ENCODE measurements at regions not wholly inside any gene's neighbourhood (a gene's known extent, or its start where the extent isn't known, plus 50 kb on each side); places are given as distances from the start of the nearest gene placed in this dataset.
"Not testable (repeated sequence)": the region's sequence is repeated elsewhere in the genome, so short reads cannot be mapped to it uniquely, and the experiment has no call there.

DNA sequence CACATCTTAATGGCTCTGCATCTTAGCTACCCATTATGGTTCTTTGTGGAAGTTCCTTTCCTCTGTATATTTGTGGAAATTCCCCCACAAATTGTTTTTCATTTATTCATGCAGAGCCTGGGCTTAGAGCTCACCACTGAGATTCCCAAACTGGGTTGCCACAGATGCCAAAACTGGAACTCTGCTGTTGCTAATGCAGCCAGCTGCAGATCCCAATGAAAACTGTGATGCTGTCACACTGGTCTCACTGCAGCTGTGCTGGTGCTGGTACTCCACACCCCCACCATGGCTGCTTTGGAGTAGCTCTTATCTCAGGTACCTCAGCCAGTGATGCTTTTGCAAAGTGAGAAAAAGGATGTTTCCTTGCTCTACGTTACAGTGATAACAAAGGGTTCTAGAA, 87.7 kb downstream of the DCK start:
- H3K36me3 Mint-ChIP-seq (ENCODE audit: low read depth), result no peaks in the 10 kb centered on the region
- no peak overlapping the region for H3K4me3 Mint-ChIP-seq
- no peaks in the 10 kb centered on the region for H3K27me3 Mint-ChIP-seq
- H3K9me3 Mint-ChIP-seq, result no peaks in the 10 kb centered on the region
- no peak overlapping the region for H3K27ac Mint-ChIP-seq
- intact Hi-C loops (cut with micrococcal nuclease), result no loop called here
- H3K4me1 Mint-ChIP-seq (ENCODE audit: low read depth), result no peaks in the 10 kb centered on the region

DNA sequence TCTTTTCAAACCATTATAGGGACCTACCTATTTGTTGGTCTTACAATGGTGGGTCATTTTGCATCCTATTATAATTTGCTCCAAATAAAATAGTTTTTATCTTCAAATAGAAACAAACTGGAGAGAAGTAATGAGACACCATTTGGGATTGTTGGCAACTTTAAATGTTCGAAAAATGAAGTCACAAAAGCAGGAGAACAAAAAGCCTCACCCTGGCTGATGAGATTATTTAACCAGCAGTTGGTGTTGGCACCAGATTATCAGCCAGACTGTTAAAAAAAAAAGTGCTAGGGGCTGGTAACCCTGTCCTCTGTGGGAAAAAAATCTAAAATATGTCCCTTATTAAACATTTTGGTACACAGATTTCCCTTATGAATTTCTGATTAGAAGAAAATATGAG, 100.3 kb downstream of the DCK start:
- Mint-ChIP-seq H3K9me3 (peaks cover 13% of the 10 kb centered on the region), H3K27ac (no peak overlapping the region), H3K36me3 (ENCODE audit: low read depth) (no peaks in the 10 kb centered on the region), H3K4me1 (ENCODE audit: low read depth) (peaks cover 6% of the 10 kb centered on the region), H3K4me3 (no peak overlapping the region), H3K27me3 (no peaks in the 10 kb centered on the region)
- intact Hi-C loops (cut with micrococcal nuclease), result no loop called here

DNA sequence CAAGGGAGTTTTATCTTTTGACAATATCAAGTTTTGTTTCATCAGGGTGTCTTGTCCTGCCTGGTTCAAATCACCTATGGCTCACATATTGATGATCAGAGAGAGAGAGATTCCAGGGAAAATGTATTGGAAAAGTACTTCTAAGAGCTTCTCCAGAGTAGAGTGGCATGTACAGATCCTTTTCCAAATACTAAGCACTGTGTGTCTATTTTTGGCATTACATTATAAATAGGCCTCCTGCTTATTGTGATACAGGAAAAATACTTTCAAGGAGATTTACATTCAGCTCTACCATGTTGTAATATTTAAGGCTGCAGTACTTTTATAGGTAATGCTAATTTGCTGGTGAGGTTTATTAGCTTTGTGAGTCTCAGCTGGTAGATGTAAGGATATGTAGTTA, 100.8 kb downstream of the DCK start:
- H3K9me3 Mint-ChIP-seq, result peaks cover 16% of the 10 kb centered on the region
- intact Hi-C loops (cut with micrococcal nuclease), result no loop called here
- peaks cover 6% of the 10 kb centered on the region for H3K4me1 Mint-ChIP-seq (ENCODE audit: low read depth)
- no peaks in the 10 kb centered on the region for H3K36me3 Mint-ChIP-seq (ENCODE audit: low read depth)
- no peaks in the 10 kb centered on the region for H3K27me3 Mint-ChIP-seq
- H3K27ac Mint-ChIP-seq, result no peak overlapping the region
- no peak overlapping the region for H3K4me3 Mint-ChIP-seq

DNA sequence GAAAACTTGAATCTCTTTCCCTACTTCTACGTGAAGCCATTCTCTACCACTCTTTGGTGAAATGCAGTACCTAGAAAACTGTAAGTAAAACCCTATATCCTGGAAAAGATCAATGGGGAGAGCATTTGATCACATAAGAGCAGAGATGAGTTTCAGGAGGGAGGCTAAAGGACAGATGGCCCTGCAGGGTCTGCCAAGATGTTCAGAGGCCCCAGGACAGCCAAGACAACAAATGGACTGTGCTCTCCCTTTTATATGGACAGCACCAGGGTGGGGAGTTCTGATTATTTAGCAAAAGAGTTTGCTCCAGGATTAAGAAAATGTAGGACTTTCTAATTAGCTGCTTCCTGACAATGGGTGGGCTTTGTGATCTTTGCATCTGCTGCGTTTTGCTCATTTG, 101.7 kb downstream of the DCK start:
- Mint-ChIP-seq H3K4me3 (no peak overlapping the region), H3K36me3 (ENCODE audit: low read depth) (no peaks in the 10 kb centered on the region), H3K27me3 (no peaks in the 10 kb centered on the region), H3K9me3 (peaks cover 19% of the 10 kb centered on the region), H3K27ac (no peak overlapping the region), H3K4me1 (ENCODE audit: low read depth) (peaks cover 6% of the 10 kb centered on the region)
- intact Hi-C loops (cut with micrococcal nuclease), result no loop called here

DNA sequence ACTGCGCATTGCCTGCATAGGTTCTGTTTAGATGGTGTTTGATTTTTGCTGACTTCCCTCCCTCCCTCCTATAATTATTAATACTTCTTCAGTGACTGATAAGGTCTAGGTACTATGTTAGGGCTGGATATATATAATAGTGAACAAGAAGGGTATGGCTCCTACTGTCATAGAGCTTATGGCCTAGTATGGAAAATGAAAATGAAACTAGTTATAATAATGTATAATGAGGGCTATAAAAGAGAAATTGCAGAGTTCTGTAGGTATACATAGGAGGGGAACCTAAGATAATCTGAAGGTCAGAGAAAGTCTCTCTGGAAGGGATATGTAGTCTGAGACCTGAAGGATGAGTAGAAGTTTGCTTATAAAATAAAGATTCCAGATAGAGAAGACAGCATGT, 102.1 kb downstream of the DCK start:
- no peak overlapping the region for H3K4me3 Mint-ChIP-seq
- H3K4me1 Mint-ChIP-seq (ENCODE audit: low read depth), result peaks cover 6% of the 10 kb centered on the region
- H3K36me3 Mint-ChIP-seq (ENCODE audit: low read depth), result no peaks in the 10 kb centered on the region
- peaks cover 15% of the 10 kb centered on the region for H3K9me3 Mint-ChIP-seq
- H3K27me3 Mint-ChIP-seq, result no peaks in the 10 kb centered on the region
- no peak overlapping the region for H3K27ac Mint-ChIP-seq
- intact Hi-C loops (cut with micrococcal nuclease), result no loop called here

DNA sequence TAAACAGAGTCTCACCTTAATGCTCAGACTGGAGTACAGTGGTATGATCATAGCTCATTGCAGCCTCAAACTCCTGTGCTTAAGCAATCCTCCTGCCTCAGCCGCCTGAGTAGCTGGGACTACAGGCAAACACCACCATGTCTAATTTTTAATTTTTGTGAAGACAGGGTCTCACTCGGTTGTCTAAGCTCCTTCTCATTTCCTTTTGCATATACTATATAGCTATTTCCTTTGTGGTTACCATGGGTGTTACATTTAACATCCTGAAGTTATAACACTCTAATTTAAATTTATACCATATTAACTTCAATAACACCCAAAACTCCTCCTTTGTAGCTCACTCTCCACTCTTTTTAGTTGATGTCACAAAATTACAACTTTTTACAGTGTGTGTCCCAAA, 114.3 kb downstream of the DCK start:
- Mint-ChIP-seq H3K4me1 (ENCODE audit: low read depth) (no peaks in the 10 kb centered on the region), H3K27ac (no peak overlapping the region), H3K36me3 (ENCODE audit: low read depth) (no peaks in the 10 kb centered on the region), H3K4me3 (no peak overlapping the region), H3K27me3 (no peaks in the 10 kb centered on the region), H3K9me3 (no peaks in the 10 kb centered on the region)
- intact Hi-C loops (cut with micrococcal nuclease), result no loop called here

DNA sequence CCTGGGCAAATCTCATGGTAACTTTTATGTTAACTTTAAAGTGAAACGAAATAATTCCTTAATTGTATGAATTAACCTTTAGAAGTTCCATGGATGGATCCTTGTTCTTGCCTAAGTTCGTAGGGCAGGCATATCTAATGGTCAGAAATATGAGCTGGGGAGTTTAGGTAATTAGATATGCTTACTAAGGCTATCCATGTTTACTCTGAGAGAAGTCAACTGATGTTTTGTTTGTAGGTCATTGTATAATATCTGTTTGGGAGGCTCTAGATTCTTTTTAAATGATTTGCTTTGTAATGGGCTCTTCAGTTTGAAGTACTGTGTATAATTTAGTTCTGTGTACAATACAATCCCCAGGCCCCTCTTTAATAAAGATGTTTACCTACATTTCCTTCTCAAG, 117.0 kb downstream of the DCK start:
- no peaks in the 10 kb centered on the region for H3K9me3 Mint-ChIP-seq
- no peaks in the 10 kb centered on the region for H3K36me3 Mint-ChIP-seq (ENCODE audit: low read depth)
- no peaks in the 10 kb centered on the region for H3K4me1 Mint-ChIP-seq (ENCODE audit: low read depth)
- H3K27ac Mint-ChIP-seq, result no peak overlapping the region
- H3K4me3 Mint-ChIP-seq, result no peak overlapping the region
- intact Hi-C loops (cut with micrococcal nuclease), result no loop called here
- no peaks in the 10 kb centered on the region for H3K27me3 Mint-ChIP-seq

- H3K4me1 Mint-ChIP-seq (ENCODE audit: low read depth); H3K27me3 Mint-ChIP-seq; H3K36me3 Mint-ChIP-seq (ENCODE audit: low read depth); H3K4me3 Mint-ChIP-seq; H3K27ac Mint-ChIP-seq; intact Hi-C loops (cut with micrococcal nuclease); H3K9me3 Mint-ChIP-seq: not testable (repeated sequence)
These were observed 117.7 kb downstream of the DCK start for GRCh38 chr4:71111133-71111532.

DNA sequence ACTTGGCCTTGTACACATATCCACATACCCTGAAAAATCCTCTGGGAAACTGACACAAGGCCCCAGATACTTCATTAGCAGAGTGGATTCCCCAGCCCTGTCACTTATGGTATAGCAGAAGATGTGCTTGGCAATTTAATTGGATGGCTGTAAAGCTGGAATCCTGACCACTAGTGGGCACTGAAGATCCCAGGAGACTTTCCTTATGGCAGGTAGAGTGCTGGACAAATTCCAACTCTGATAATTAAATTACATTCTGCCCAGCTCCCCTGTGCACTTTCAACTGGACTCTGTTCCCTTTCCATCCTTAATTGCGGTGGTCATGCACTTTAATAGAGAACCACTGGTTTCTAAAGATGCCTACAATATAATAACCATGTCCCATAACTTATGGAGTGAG, 119.8 kb downstream of the DCK start:
- Mint-ChIP-seq H3K27me3 (no peaks in the 10 kb centered on the region), H3K4me3 (no peak overlapping the region), H3K4me1 (ENCODE audit: low read depth) (no peaks in the 10 kb centered on the region), H3K36me3 (ENCODE audit: low read depth) (no peaks in the 10 kb centered on the region), H3K27ac (no peak overlapping the region), H3K9me3 (no peaks in the 10 kb centered on the region)
- intact Hi-C loops (cut with micrococcal nuclease), result no loop called here

- Mint-ChIP-seq H3K27ac (no peak overlapping the region), H3K9me3 (no peaks in the 10 kb centered on the region), H3K27me3 (no peaks in the 10 kb centered on the region), H3K4me1 (ENCODE audit: low read depth) (no peaks in the 10 kb centered on the region), H3K36me3 (ENCODE audit: low read depth) (no peaks in the 10 kb centered on the region), H3K4me3 (no peak overlapping the region)
- intact Hi-C loops (cut with micrococcal nuclease), result no loop called here
These were observed 127.5 kb downstream of the DCK start for GRCh38 chr4:71120831-71121524.

- H3K36me3 Mint-ChIP-seq (ENCODE audit: low read depth), result no peaks in the 10 kb centered on the region
- no peaks in the 10 kb centered on the region for H3K27me3 Mint-ChIP-seq
- intact Hi-C loops (cut with micrococcal nuclease), result no loop called here
- no peak overlapping the region for H3K27ac Mint-ChIP-seq
- no peak overlapping the region for H3K4me3 Mint-ChIP-seq
- no peaks in the 10 kb centered on the region for H3K9me3 Mint-ChIP-seq
- H3K4me1 Mint-ChIP-seq (ENCODE audit: low read depth), result no peaks in the 10 kb centered on the region
These were observed 130.5 kb downstream of the DCK start for GRCh38 chr4:71123951-71124350.

DNA sequence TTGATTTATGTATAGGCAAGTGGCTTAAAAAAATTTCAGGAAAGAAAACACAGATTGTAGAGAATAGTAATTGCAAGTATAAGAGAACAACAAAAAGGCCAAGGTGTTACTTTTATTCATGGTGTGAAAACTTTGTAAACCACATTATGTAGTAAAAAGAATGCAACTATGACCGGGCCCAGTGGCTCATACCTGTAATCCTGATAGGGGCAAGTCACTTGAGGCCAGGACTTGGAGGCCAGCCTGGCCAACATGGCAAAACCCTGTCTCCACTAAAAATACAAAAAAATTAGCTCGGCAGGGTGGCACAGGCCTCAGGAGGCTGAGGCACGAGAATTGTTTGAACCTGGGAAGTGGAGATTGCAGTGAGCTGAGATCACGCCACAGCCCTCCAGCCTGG, 131.7 kb downstream of the DCK start:
- H3K27me3 Mint-ChIP-seq, result no peaks in the 10 kb centered on the region

DNA sequence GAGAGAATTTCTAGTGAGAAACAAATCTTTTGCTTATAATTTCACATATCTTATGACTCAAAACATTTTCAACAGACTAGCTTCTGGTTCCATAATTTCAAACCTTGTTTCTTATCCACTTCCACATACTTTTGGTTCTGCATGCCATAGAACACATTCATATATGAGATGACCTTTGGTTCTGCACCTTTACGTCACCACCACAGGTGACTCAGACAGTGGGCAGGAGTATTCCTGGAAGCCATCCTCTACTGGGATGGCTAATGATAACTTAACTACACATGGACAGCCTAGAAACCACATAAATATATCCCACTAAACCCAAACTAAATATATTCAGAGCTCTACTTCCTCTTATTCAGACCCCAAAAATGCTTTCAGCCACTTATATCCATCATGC, 133.3 kb downstream of the DCK start:
- Mint-ChIP-seq H3K27me3 (no peaks in the 10 kb centered on the region), H3K36me3 (ENCODE audit: low read depth) (no peaks in the 10 kb centered on the region), H3K4me1 (ENCODE audit: low read depth) (no peaks in the 10 kb centered on the region), H3K9me3 (no peaks in the 10 kb centered on the region), H3K4me3 (no peak overlapping the region), H3K27ac (no peak overlapping the region)
- intact Hi-C loops (cut with micrococcal nuclease), result no loop called here

More for the DNA sequence above, 131.7 kb downstream of the DCK start:
- intact Hi-C loops (cut with micrococcal nuclease), result no loop called here
- no peak overlapping the region for H3K27ac Mint-ChIP-seq
- H3K36me3 Mint-ChIP-seq (ENCODE audit: low read depth), result no peaks in the 10 kb centered on the region
- H3K4me3 Mint-ChIP-seq, result no peak overlapping the region
- no peaks in the 10 kb centered on the region for H3K9me3 Mint-ChIP-seq
- no peaks in the 10 kb centered on the region for H3K4me1 Mint-ChIP-seq (ENCODE audit: low read depth)

DNA sequence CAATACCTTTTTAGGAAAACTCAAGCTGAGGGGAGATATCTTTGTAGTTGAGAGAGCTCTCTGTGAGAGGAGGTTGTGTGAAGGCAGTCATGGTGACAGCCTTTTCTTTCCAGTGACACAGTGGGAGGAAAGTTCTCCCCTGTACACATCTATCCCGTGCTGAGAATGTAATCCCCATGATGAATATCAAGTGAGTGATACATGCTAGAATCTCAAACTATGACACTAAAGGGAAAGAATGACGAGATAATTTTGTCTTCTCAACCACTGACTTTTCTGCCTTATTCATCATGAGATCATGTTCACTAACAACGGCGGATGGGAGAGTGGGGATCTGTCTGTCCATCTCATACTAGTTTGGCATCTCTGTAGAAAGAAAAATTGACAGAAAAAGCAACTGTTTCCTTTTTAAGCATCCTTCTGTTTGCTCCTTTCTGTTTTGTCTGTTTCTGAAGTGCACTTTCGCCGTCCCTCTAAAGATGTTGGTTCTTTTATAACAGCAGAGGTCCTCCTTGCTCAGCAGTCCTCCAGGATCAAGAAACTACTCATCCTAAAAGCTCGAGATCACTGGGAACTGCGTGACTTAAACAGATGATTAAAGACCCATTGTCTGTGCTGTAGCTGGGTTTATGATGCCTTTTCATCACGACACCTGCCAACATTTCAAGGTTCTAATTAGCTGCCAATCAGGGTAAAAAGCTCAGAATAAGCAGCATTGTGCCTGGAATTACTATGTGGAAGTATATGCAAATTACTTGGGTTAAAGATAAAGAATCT, 137.6 kb downstream of the DCK start:
- intact Hi-C loops (cut with micrococcal nuclease), result no loop called here
- H3K9me3 Mint-ChIP-seq, result no peaks in the 10 kb centered on the region
- no peaks in the 10 kb centered on the region for H3K27me3 Mint-ChIP-seq
- no peaks in the 10 kb centered on the region for H3K36me3 Mint-ChIP-seq (ENCODE audit: low read depth)
- H3K4me1 Mint-ChIP-seq (ENCODE audit: low read depth), result no peaks in the 10 kb centered on the region
- H3K4me3 Mint-ChIP-seq, result no peak overlapping the region
- H3K27ac Mint-ChIP-seq, result no peak overlapping the region

- Mint-ChIP-seq H3K36me3 (ENCODE audit: low read depth) (no peaks in the 10 kb centered on the region), H3K4me3 (no peak overlapping the region), H3K9me3 (no peaks in the 10 kb centered on the region), H3K27me3 (no peaks in the 10 kb centered on the region), H3K27ac (no peak overlapping the region), H3K4me1 (ENCODE audit: low read depth) (no peaks in the 10 kb centered on the region)
- intact Hi-C loops (cut with micrococcal nuclease), result no loop called here
These were observed 139.0 kb downstream of the DCK start for GRCh38 chr4:71132486-71132885.
